ENCODE measurements at regions not wholly inside any gene's neighbourhood (a gene's known extent, or its start where the extent isn't known, plus 50 kb on each side); places are given as distances from the start of the nearest gene placed in this dataset.
"Not testable (repeated sequence)": the region's sequence is repeated elsewhere in the genome, so short reads cannot be mapped to it uniquely, and the experiment has no call there.

- no peak for DNase-seq (ENCODE audit: low read depth in 2 of 3, low spot score in 2 of 3)
Observed at GRCh38 chr21:25489673-25490072, 117.6 kb downstream of the MRPL39 start.

GRCh38 chr21:25487046-25487594 is 120.2 kb downstream of the MRPL39 start:
- DNase-seq (ENCODE audit: low read depth in 2 of 3, low spot score in 2 of 3) = peak in 2 of 3 donors; percentile 16 to 50

- no peak for DNase-seq (ENCODE audit: low read depth in 2 of 3, low spot score in 2 of 3)
Observed at GRCh38 chr21:25485914-25486313, 121.4 kb downstream of the MRPL39 start.

GRCh38 chr21:25467896-25468295 is 139.4 kb downstream of the MRPL39 start:
- DNase-seq (ENCODE audit: low read depth in 2 of 3, low spot score in 2 of 3) = no peak

GRCh38 chr21:25467071-25467470 is 140.2 kb downstream of the MRPL39 start:
- DNase-seq (ENCODE audit: low read depth in 2 of 3, low spot score in 2 of 3) = not testable (repeated sequence)

GRCh38 chr21:25466470-25466869 is 140.8 kb downstream of the MRPL39 start:
- DNase-seq (ENCODE audit: low read depth in 2 of 3, low spot score in 2 of 3) = no peak

GRCh38 chr21:25465263-25465662 is 142.0 kb downstream of the MRPL39 start:
- no peak for DNase-seq (ENCODE audit: low read depth in 2 of 3, low spot score in 2 of 3)

- no peak for DNase-seq (ENCODE audit: low read depth in 2 of 3, low spot score in 2 of 3)
Observed at GRCh38 chr21:25464275-25464674, 143.0 kb downstream of the MRPL39 start.

- no peak for DNase-seq (ENCODE audit: low read depth in 2 of 3, low spot score in 2 of 3)
Observed at GRCh38 chr21:25462517-25462971, 144.7 kb downstream of the MRPL39 start.

GRCh38 chr21:25461725-25462124 is 145.6 kb downstream of the MRPL39 start:
- DNase-seq (ENCODE audit: low read depth in 2 of 3, low spot score in 2 of 3) = no peak

- DNase-seq (ENCODE audit: low read depth in 2 of 3, low spot score in 2 of 3) = no peak
Observed at GRCh38 chr21:25459993-25460392, 147.3 kb downstream of the MRPL39 start.

- no peak for DNase-seq (ENCODE audit: low read depth in 2 of 3, low spot score in 2 of 3)
Observed at GRCh38 chr21:25459365-25459764, 147.9 kb downstream of the MRPL39 start.

- no peak for DNase-seq (ENCODE audit: low read depth in 2 of 3, low spot score in 2 of 3)
Observed at GRCh38 chr21:25458484-25458883, 148.8 kb downstream of the MRPL39 start.

- DNase-seq (ENCODE audit: low read depth in 2 of 3, low spot score in 2 of 3) = no peak
Observed at GRCh38 chr21:25457946-25458345, 149.3 kb downstream of the MRPL39 start.

- DNase-seq (ENCODE audit: low read depth in 2 of 3, low spot score in 2 of 3) = peak; percentile 19 to 83 (median 67)
Observed at GRCh38 chr21:25457411-25457810, 149.9 kb downstream of the MRPL39 start.

- DNase-seq (ENCODE audit: low read depth in 2 of 3, low spot score in 2 of 3) = no peak
Observed at GRCh38 chr21:25456672-25457071, 150.6 kb downstream of the MRPL39 start.

GRCh38 chr21:25453524-25453923 is 153.8 kb downstream of the MRPL39 start:
- DNase-seq (ENCODE audit: low read depth in 2 of 3, low spot score in 2 of 3) = no peak

- DNase-seq (ENCODE audit: low read depth in 2 of 3, low spot score in 2 of 3) = no peak
Observed at GRCh38 chr21:25449950-25450349, 157.3 kb downstream of the MRPL39 start.

GRCh38 chr21:25441835-25442234 is 165.4 kb downstream of the MRPL39 start:
- DNase-seq (ENCODE audit: low read depth in 2 of 3, low spot score in 2 of 3) = no peak

- not testable (repeated sequence) for DNase-seq (ENCODE audit: low read depth in 2 of 3, low spot score in 2 of 3)
Observed at GRCh38 chr21:25437465-25437864, 169.8 kb downstream of the MRPL39 start.

- no peak for DNase-seq (ENCODE audit: low read depth in 2 of 3, low spot score in 2 of 3)
Observed at GRCh38 chr21:25428537-25428936, 178.7 kb downstream of the MRPL39 start.

- no peak for DNase-seq (ENCODE audit: low read depth in 2 of 3, low spot score in 2 of 3)
Observed at GRCh38 chr21:25427828-25428227, 179.5 kb downstream of the MRPL39 start.

- DNase-seq (ENCODE audit: low read depth in 2 of 3, low spot score in 2 of 3) = no peak
Observed at GRCh38 chr21:25426580-25426979, 180.7 kb downstream of the MRPL39 start.
